NB4 (cell line): ENCODE measurements at regions not wholly inside any gene's neighbourhood (a gene's known extent, or its start where the extent isn't known, plus 50 kb on each side); places are given as distances from the start of the nearest gene placed in this dataset.

ENCODE experiments used
- CTCF ChIP-seq: IDR thresholded peaks from one replicate; pipeline ENCODE4 v1.5.1; 2012; ENCODE audit warnings: low read depth, low read length
- MAX ChIP-seq: IDR thresholded peaks from 2 replicates; pipeline ENCODE4 v1.6.1; 2011; ENCODE audit warnings: low read depth, low read length
- MYC ChIP-seq: IDR thresholded peaks from 2 replicates; pipeline ENCODE4 v1.6.1; 2011; ENCODE audit warnings: low read depth, low read length
- POLR2A ChIP-seq: IDR thresholded peaks from 2 replicates; pipeline ENCODE4 v1.6.1; 2011; ENCODE audit warnings: mild to moderate bottlenecking; ENCODE audit not compliant: insufficient read length; ENCODE audit errors: extremely low read depth

GRCh38 chr11:37333345-37333744, 735.3 kb upstream of the RAG2 start:
- TF ChIP-seq CTCF: no peak
- no peak for TF ChIP-seq MAX
- TF ChIP-seq POLR2A: no peak
- no peak for TF ChIP-seq MYC
